22Rv1 (cell line): ENCODE measurements at regions not wholly inside any gene's neighbourhood (a gene's known extent, or its start where the extent isn't known, plus 50 kb on each side); places are given as distances from the start of the nearest gene placed in this dataset.
"Not testable (repeated sequence)": the region's sequence is repeated elsewhere in the genome, so short reads cannot be mapped to it uniquely, and the experiment has no call there.

Experiments
- H3K27ac ChIP-seq: fragments of 450-650 bp; 2 replicates; pipeline ENCODE4 v1.5.1; 2017
- ZFX ChIP-seq: fragments of 450-650 bp; IDR thresholded peaks from 2 replicates; pipeline ENCODE4 v1.6.1; 2017; ENCODE audit warnings: antibody characterized with exemption, borderline replicate concordance
- TF ChIP-seq, protein P1 (sequence below): fragments of 450-650 bp; IDR thresholded peaks from 2 replicates; pipeline ENCODE4 v1.5.1; 2017; ENCODE audit warnings: mild to moderate bottlenecking

DNA sequence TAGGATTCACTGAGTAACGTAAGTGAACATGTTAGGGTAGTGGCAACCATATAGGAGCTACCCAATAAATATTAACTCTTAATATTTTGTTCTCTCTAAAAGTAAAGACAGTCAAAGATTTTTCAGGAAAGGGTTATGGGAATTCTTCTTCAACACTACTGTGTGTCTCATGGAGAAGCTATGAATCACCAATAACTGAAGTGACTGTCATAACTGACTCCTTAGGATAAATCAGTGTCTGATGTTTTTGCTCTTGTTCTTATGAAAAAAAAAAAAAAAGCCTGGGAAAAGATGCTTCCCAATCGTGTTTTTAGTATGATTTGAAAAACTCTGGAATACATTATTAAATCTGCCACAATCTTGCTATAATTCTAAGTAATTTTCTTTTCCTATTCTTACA lies 111.2 kb upstream of the CEP126 start:
- no peak overlapping the region for H3K27ac ChIP-seq
- TF ChIP-seq, protein P1, sequence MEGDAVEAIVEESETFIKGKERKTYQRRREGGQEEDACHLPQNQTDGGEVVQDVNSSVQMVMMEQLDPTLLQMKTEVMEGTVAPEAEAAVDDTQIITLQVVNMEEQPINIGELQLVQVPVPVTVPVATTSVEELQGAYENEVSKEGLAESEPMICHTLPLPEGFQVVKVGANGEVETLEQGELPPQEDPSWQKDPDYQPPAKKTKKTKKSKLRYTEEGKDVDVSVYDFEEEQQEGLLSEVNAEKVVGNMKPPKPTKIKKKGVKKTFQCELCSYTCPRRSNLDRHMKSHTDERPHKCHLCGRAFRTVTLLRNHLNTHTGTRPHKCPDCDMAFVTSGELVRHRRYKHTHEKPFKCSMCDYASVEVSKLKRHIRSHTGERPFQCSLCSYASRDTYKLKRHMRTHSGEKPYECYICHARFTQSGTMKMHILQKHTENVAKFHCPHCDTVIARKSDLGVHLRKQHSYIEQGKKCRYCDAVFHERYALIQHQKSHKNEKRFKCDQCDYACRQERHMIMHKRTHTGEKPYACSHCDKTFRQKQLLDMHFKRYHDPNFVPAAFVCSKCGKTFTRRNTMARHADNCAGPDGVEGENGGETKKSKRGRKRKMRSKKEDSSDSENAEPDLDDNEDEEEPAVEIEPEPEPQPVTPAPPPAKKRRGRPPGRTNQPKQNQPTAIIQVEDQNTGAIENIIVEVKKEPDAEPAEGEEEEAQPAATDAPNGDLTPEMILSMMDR: no peak
- TF ChIP-seq ZFX: no peak

DNA sequence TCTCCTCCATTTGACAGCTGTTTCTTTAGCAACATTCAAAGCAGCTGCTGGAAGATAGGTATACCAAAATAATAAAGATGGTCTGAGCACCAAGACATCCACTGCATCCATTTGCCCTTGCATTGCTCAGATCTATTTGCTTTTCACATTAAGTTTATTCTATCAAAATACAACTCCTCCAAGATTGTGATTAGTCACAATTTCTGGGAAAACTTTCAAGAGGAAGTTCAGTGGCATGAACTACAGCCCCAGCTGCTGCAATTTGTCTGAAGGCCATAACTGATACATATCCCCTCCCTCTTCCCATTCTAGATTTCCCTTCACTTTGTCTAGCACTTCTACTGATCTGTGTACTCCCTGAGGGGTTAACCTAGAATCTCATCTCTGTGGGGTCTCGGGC lies 117.5 kb upstream of the CEP126 start:
- no peak overlapping the region for H3K27ac ChIP-seq
- no peak for TF ChIP-seq ZFX
- TF ChIP-seq, protein P1: no peak

DNA sequence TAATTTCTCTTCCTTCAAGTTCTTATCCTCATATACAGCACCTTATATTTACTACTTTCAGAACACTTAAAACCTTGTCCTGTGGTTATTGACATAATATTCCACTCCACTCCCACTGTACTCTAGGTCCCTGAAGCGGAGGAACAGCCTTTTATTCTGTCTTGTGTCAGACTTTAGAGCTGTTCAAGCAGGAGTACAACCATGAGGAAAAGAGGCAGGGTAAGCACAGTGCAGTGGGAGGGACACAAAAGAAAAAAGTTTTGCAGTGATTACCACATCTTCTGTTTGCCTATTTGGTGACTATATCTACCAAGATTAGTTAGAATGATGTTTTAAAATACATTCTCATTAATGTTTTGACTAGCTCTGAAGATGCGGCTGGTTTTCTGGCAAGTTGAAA lies 122.0 kb upstream of the CEP126 start:
- H3K27ac ChIP-seq: no peak overlapping the region
- TF ChIP-seq, protein P1: no peak
- no peak for TF ChIP-seq ZFX

DNA sequence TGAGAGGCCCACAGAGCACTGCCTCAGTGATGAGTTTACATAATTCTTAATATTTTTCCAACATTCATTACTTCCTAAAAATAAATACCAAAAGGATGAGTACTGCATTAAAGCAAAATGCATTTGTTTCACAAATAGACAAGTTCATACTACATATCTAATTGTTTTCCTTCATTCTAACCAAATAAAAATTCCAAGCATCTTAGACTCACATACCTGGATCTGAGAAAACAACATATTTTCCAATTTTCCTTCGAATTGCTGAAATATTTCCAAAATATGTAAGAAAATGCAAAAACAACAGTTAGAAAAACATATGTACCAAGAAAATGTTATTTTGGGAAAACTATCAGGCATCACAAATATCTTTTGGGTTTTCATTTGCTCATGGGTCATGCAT lies 127.9 kb upstream of the CEP126 start:
- TF ChIP-seq ZFX: no peak
- TF ChIP-seq, protein P1: no peak

DNA sequence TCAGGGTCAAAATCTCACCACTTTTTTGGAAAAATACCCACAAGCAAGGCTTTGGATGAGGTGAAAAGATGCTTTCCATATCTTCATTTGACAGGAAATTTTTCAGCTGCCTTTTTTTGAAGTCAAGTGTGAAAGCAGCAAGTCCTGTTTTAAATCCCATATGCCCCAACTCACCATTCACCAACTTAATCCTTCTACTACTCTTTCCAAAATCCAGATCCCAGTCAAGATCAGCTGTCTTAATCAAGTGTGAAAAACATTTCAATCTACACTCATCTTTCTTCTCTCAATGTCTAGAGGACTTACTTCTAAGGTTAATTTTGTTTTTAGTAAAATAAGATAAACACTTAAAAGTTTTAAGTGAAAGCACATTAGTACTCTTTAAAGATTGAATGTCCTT lies 128.4 kb upstream of the CEP126 start:
- TF ChIP-seq, protein P1: no peak
- TF ChIP-seq ZFX: no peak

More for the DNA sequence above, 127.9 kb upstream of the CEP126 start:
- no peak overlapping the region for H3K27ac ChIP-seq

DNA sequence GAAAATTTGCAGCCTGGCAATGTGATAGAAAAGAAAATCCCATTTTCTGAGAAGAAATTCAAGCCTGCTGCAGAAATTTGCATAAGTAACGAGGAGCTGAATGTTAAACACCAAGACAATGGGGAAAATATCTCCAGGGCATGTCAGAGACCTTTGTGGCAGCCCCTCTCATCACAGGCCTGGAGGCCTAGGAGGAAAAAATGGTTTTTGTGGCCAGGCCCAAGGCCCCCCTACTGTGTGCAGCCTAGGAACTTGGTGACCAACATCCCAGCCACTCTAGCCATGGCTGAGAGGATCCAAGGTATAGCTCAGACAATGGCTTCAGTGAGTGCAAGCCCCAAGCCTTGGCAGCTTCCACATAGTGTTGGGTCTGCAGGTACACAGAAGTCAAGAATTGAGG lies 135.6 kb upstream of the CEP126 start:
- not testable (repeated sequence) for H3K27ac ChIP-seq

More for the DNA sequence above, 128.4 kb upstream of the CEP126 start:
- H3K27ac ChIP-seq: no peak overlapping the region

DNA sequence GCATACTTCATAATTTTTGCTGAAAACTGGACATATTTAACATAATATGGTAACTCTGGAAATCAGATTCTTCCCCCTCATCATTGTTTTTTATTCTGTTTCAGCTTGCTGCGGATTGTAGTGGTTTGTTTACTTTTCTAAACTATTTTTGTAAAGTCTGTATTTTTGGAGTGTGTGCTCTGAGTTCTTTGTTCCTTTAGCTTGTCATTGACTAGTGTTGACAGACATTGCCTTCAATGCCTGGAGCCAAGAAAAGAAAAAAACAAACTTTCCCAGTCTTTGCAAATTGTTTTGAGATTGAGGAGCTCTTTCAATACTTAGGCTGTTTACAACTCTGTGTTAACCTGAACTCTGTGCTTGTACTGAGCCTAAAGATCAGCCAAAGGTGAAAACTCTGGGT lies 137.3 kb upstream of the CEP126 start:
- TF ChIP-seq, protein P1: no peak
- no peak for TF ChIP-seq ZFX
- no peak overlapping the region for H3K27ac ChIP-seq

DNA sequence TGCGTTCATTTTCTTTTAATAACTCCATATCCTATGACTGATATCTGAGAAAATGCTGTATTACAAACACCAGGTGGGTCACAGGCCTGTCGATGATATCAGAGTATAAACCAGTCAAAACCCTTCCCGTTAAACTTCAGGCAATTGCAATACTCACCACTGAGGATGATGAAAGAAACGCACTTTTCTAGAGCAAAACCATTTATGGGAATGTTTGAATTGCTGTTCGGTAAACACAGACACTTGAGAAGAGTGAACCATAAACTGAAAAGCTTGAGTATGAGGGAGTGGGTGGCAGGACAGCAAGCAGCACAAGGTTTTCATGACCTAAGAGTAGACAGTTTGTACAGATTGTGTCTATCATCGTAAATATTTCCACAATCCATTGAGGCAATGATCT lies 139.8 kb upstream of the CEP126 start:
- no peak overlapping the region for H3K27ac ChIP-seq
- TF ChIP-seq, protein P1: no peak
- TF ChIP-seq ZFX: no peak
